K562 (cell line): ENCODE measurements at regions not wholly inside any gene's neighbourhood (a gene's known extent, or its start where the extent isn't known, plus 50 kb on each side); places are given as distances from the start of the nearest gene placed in this dataset.

Experiments
- ATAC-seq: fragments of 200-7000 bp; cut with Tn5 transposase; 3 replicates; pipeline ENCODE4 v1.9.1; 2020; ENCODE audit warnings: moderate library complexity
- BruUV-seq: library from RNA; stranded (reverse); fragments of 400-500 nt; replicated peaks from 2 replicates; lab custom pipeline; 2021; lab: Mats Ljungman, UMichigan
- CTCF ChIA-PET: fragments of 300-600 bp; formaldehyde crosslinking; extraction: SDS; loops from one replicate; lab custom pipeline; 2021; ENCODE audit warnings: low intra/inter-chr PET ratio; lab: Yijun Ruan, JAX
- POLR2A ChIA-PET: fragments of 300-600, 350-650 bp; sonication (Branson Sonifier 250); formaldehyde crosslinking; extraction: SDS; loops from one replicate; lab custom pipeline; 2021; ENCODE audit warnings: antibody characterized with exemption, inconsistent platforms; lab: Yijun Ruan, JAX
- DNase-seq, 4 experiments: peaks; one replicate each; pipeline versions ENCODE4 v3.0.0 to v3.0.0-alpha.2; 2011 to 2018; ENCODE audit warnings: low spot score in 3 of 4, mixed read lengths in 3 of 4; ENCODE audit errors: extremely low read depth in 1 of 4
- FAIRE-seq: peaks from 2 replicates; lab custom pipeline; 2011; peaks lifted over from hg19 to GRCh38; lab: Jason Lieb, UNC
- H2AFZ ChIP-seq: 2 replicates; pipeline ENCODE4 v1.6.0; 2011; ENCODE audit warnings: low read depth, low read length, control low read depth, inconsistent platforms
- H3K27ac ChIP-seq: fragments of 200-600 bp; 3 replicates; pipeline ENCODE4 v1.8.0; 2011; ENCODE audit warnings: low read depth, mild to moderate bottlenecking, control low read depth, inconsistent platforms, low read length, moderate library complexity, mixed read lengths; ENCODE audit errors: extremely low read depth
- H3K27me3 ChIP-seq, 2 experiments: fragments of 300-600 bp in 1 of 2; 2 replicates in 1 of 2; 3 replicates in 1 of 2; pipeline versions ENCODE4 v1.6.0 to v1.8.0; 2011; ENCODE audit warnings: inconsistent platforms in 2 of 2, low read length in 2 of 2, mild to moderate bottlenecking in 1 of 2, mixed read lengths in 1 of 2, moderate library complexity in 1 of 2; ENCODE audit not compliant: control insufficient read depth in 2 of 2, insufficient read depth in 2 of 2
- H3K36me3 ChIP-seq: fragments of 300-600 bp; 3 replicates; pipeline ENCODE4 v1.8.0; 2011; ENCODE audit warnings: mild to moderate bottlenecking, low read length, inconsistent platforms; ENCODE audit not compliant: control insufficient read depth, insufficient read depth
- H3K4me1 ChIP-seq, 2 experiments: fragments of 200-600 bp in 1 of 2; replicated peaks in 1 of 2; 2 replicates in 1 of 2; 3 replicates in 1 of 2; pipeline versions ENCODE4 v1.5.1 to v1.8.0; 2011; ENCODE audit warnings: inconsistent platforms in 2 of 2, low read length in 2 of 2, mild to moderate bottlenecking in 1 of 2, mixed read lengths in 1 of 2, moderate library complexity in 1 of 2; ENCODE audit not compliant: control insufficient read depth in 2 of 2, insufficient read depth in 2 of 2
- H3K4me2 ChIP-seq: 2 replicates; pipeline ENCODE4 v1.6.1; 2011; ENCODE audit warnings: low read length, control low read depth, inconsistent platforms, mixed read lengths; ENCODE audit not compliant: insufficient read depth
- H3K4me3 ChIP-seq: fragments of 200-600 bp; sonication (generic), shearing (Covaris generic); 2 replicates; pipeline ENCODE4 v1.5.1; 2016; ENCODE audit warnings: control low read depth, inconsistent platforms
- H3K79me2 ChIP-seq: fragments of 200-600 bp; 3 replicates; pipeline ENCODE4 v1.8.0; 2011; ENCODE audit warnings: low read length, inconsistent platforms; ENCODE audit not compliant: control insufficient read depth, insufficient read depth
- H3K9ac ChIP-seq, 2 experiments: 2 replicates each; pipeline versions ENCODE4 v1.6.0 to v1.6.1; 2011; ENCODE audit warnings: low read depth in 2 of 2, low read length in 2 of 2, control low read depth in 1 of 2, inconsistent platforms in 1 of 2, mild to moderate bottlenecking in 1 of 2, mixed read lengths in 1 of 2; ENCODE audit not compliant: insufficient read depth in 1 of 2
- H3K9me1 ChIP-seq: one replicate; pipeline ENCODE4 v1.6.0; 2011; ENCODE audit warnings: inconsistent platforms, mild to moderate bottlenecking, low read length, moderate library complexity; ENCODE audit not compliant: control insufficient read depth, insufficient read depth
- H3K9me3 ChIP-seq: replicated peaks from 2 replicates; pipeline ENCODE4 v1.5.1; 2011; ENCODE audit warnings: low read depth, low read length, inconsistent platforms; ENCODE audit not compliant: control insufficient read depth, insufficient read depth
- H4K20me1 ChIP-seq: replicated peaks from 2 replicates; pipeline ENCODE4 v1.6.1; 2011; ENCODE audit warnings: low read length, inconsistent platforms, mixed read lengths; ENCODE audit not compliant: control insufficient read depth, insufficient read depth
- BCOR ChIP-seq: fragments of 450-650 bp; IDR thresholded peaks from 2 replicates; pipeline ENCODE4 v1.6.1; 2016
- ESRRA ChIP-seq: fragments of 450-650 bp; IDR thresholded peaks from 2 replicates; pipeline ENCODE4 v1.6.1; 2014; ENCODE audit warnings: low read depth, mild to moderate bottlenecking, moderate library complexity, borderline replicate concordance
- TCF7L2 ChIP-seq: fragments of 150-350 bp; IDR thresholded peaks from 2 replicates; pipeline ENCODE4 v1.6.1; 2016; ENCODE audit warnings: low read depth, mild to moderate bottlenecking, low read length, moderate library complexity
- ZNF224 ChIP-seq: sonication (generic); formaldehyde crosslinking; IDR thresholded peaks from 2 replicates; pipeline ENCODE4 v1.8.0; 2022; ENCODE audit warnings: mild to moderate bottlenecking, missing genetic modification reagents
- ZNF316 ChIP-seq: fragments of 450-650 bp; IDR thresholded peaks from 2 replicates; pipeline ENCODE4 v1.6.1; 2016
- ZNF561 ChIP-seq: fragments of 450-650 bp; formaldehyde crosslinking; conservative IDR thresholded peaks from 2 replicates; pipeline ENCODE4 v1.4.0; 2020; ENCODE audit warnings: mild to moderate bottlenecking, moderate library complexity
- ZNF695 ChIP-seq: fragments of 450-650 bp; formaldehyde crosslinking; IDR thresholded peaks from 2 replicates; pipeline ENCODE4 v1.4.0; 2020; ENCODE audit warnings: mild to moderate bottlenecking, moderate library complexity
- WGBS: fragments of 100-300 bp; shearing (Covaris generic); methylation state at CpG from one replicate; pipeline ENCODE4 v1.1.6; 2016; ENCODE audit warnings: low coverage, mixed read lengths; ENCODE audit not compliant: insufficient coverage; ENCODE audit errors: missing lambda C conversion rate; 5-methylcytosine and 5-hydroxymethylcytosine counted together
- in situ Hi-C: fragments of 300-500 bp; cut with MboI; formaldehyde crosslinking; loops from 4 replicates; pipeline ENCODE4 v1.15.0; 2018; ENCODE audit warnings: inconsistent platforms, mixed read lengths
- intact Hi-C: fragments of 100-400 bp; cut with micrococcal nuclease; formaldehyde crosslinking; loops from 2 replicates; pipeline ENCODE4 v1.14.2; 2022

- Histone ChIP-seq H3K4me2 (no peak overlapping the region), H3K79me2 (no peaks in the 10 kb centered on the region), H3K27me3 (0 out of 5 replicates have a peak, but pooled peaks cover 0 to 6% of the 10 kb centered on the region in 2 experiments), H3K9me3 (no peaks in the 10 kb centered on the region), H3K4me1 (no peaks in the 10 kb centered on the region), H4K20me1 (no peaks in the 10 kb centered on the region), H3K27ac (no peak overlapping the region), H2AFZ (no peak overlapping the region), H3K4me3 (no peak overlapping the region), H3K9me1 (no peaks in the 10 kb centered on the region)
- intact Hi-C loops, result no loop called here
- ATAC-seq (no peak), DNase-seq (no peak), FAIRE-seq (no peak)
- POLR2A ChIA-PET, result no interaction called here
- WGBS, result 35% methylated on average over 3 of the region's 3 CpGs
- BruUV-seq, result no TSS peak
- CTCF ChIA-PET, result no interaction called here
- TF ChIP-seq ZNF561 (no peak), ZNF316 (no peak), TCF7L2 (no peak), BCOR (no peak), ZNF224 (CRISPR knock-in tag) (no peak)
- TF ChIP-seq, all 486 proteins: peak for 0
- Histone ChIP-seq H3K9ac (no peak overlapping the region), H3K36me3 (no peaks in the 10 kb centered on the region)
- in situ Hi-C loops, result no loop called here
These were observed 110.6 kb downstream of the HNRNPLL start for GRCh38 chr2:38492042-38492615.

GRCh38 chr2:38491436-38491835, 111.3 kb downstream of the HNRNPLL start:
- ChIA-PET POLR2A (no interaction called here), CTCF (no interaction called here)
- Histone ChIP-seq H3K4me2 (no peak overlapping the region), H3K36me3 (no peaks in the 10 kb centered on the region), H3K27ac (no peak overlapping the region), H3K9me1 (no peaks in the 10 kb centered on the region), H3K4me3 (no peak overlapping the region), H3K9me3 (no peaks in the 10 kb centered on the region), H2AFZ (no peak overlapping the region), H3K79me2 (no peaks in the 10 kb centered on the region)
- 24% methylated on average over 5 of the region's 5 CpGs for WGBS
- DNase-seq, result no peak
- ATAC-seq, result no peak
- no TSS peak for BruUV-seq
- FAIRE-seq, result no peak
- TF ChIP-seq ESRRA (peak; percentile 55; the same call in 1 of the 2 replicates), ZNF695 (no peak)
- TF ChIP-seq, all 486 proteins: peak for 1
- Histone ChIP-seq H4K20me1 (no peaks in the 10 kb centered on the region), H3K27me3 (0 out of 5 replicates have a peak, but pooled peaks cover 0 to 6% of the 10 kb centered on the region in 2 experiments), H3K9ac (no peak overlapping the region), H3K4me1 (peaks cover 3 to 4% of the 10 kb centered on the region in 2 experiments; a peak in 3 of 5 replicates)
- intact Hi-C loops, result no loop called here
- in situ Hi-C loops, result no loop called here
